ENCODE measurements at regions not wholly inside any gene's neighbourhood (a gene's known extent, or its start where the extent isn't known, plus 50 kb on each side); places are given as distances from the start of the nearest gene placed in this dataset.

DNA sequence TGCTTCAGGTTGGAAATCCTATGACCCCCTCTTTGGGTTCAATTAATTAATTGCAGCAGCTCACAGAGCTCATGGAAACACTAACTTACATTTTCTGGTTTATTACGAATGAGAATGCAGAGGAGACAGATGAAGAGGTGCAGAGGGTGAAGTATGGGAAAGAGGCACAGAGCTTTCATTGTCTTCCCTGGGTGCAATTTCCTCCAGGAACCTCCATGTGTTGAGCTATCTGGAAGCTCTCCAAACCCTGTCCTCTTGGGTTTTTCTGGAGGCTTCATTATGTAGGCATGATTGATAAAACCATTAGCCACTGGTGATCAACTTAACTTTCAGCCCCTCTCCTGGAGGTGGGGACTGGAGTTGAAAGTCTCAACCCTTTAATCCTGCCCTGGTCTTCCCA lies 133.0 kb upstream of the AUTS2 start:
- TF ChIP-seq, protein P1, sequence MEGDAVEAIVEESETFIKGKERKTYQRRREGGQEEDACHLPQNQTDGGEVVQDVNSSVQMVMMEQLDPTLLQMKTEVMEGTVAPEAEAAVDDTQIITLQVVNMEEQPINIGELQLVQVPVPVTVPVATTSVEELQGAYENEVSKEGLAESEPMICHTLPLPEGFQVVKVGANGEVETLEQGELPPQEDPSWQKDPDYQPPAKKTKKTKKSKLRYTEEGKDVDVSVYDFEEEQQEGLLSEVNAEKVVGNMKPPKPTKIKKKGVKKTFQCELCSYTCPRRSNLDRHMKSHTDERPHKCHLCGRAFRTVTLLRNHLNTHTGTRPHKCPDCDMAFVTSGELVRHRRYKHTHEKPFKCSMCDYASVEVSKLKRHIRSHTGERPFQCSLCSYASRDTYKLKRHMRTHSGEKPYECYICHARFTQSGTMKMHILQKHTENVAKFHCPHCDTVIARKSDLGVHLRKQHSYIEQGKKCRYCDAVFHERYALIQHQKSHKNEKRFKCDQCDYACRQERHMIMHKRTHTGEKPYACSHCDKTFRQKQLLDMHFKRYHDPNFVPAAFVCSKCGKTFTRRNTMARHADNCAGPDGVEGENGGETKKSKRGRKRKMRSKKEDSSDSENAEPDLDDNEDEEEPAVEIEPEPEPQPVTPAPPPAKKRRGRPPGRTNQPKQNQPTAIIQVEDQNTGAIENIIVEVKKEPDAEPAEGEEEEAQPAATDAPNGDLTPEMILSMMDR (conservative IDR thresholded peaks at IDR 0.05 in 1 of 2, IDR thresholded peaks at IDR 0.05 in 1 of 2; ENCODE audit: low read depth in 1 of 2, low read length in 2 of 2) = no peak
- no peak for TF ChIP-seq EZH2 (IDR thresholded peaks at IDR 0.05; ENCODE audit: low read length, missing control alignments)

Data from fibroblast of lung (primary cell).